Stimulated activated memory B cell treated with anti-CD40 and anti-IgM and Interleukin-4, amounts not matched to agents 10 μg/mL and 1 μg/mL and 100 μg/mL, for 72 hours (primary cell): ENCODE measurements at regions not wholly inside any gene's neighbourhood (a gene's known extent, or its start where the extent isn't known, plus 50 kb on each side); places are given as distances from the start of the nearest gene placed in this dataset.

Experiments used
- ATAC-seq: fragments of 150-1000 bp; cut with Tn5 transposase; 2 replicates; pipeline ENCODE4 v1.10.0; 2021
- H3K27ac Mint-ChIP-seq: one replicate; pipeline ENCODE4 v1.8.0; 2022; ENCODE audit warnings: mild to moderate bottlenecking, mixed read lengths
- H3K27me3 Mint-ChIP-seq: one replicate; pipeline ENCODE4 v1.8.0; 2022; ENCODE audit warnings: mixed read lengths
- H3K36me3 Mint-ChIP-seq: one replicate; pipeline ENCODE4 v1.8.0; 2022; ENCODE audit warnings: mixed read lengths
- H3K4me1 Mint-ChIP-seq: one replicate; pipeline ENCODE4 v1.8.0; 2022; ENCODE audit warnings: mixed read lengths
- H3K4me3 Mint-ChIP-seq: one replicate; pipeline ENCODE4 v1.8.0; 2022; ENCODE audit warnings: mild to moderate bottlenecking, moderate library complexity, mixed read lengths
- H3K9me3 Mint-ChIP-seq: one replicate; pipeline ENCODE4 v1.8.0; 2022; ENCODE audit warnings: mixed read lengths

- ATAC-seq = no peak
- Mint-ChIP-seq H3K36me3 (no peaks in the 10 kb centered on the region), H3K4me1 (no peaks in the 10 kb centered on the region), H3K27me3 (peaks cover 12% of the 10 kb centered on the region), H3K4me3 (no peak overlapping the region), H3K27ac (no peak overlapping the region), H3K9me3 (peaks cover 3% of the 10 kb centered on the region)
These were observed 56.2 kb upstream of the TNPO1 start for GRCh38 chr5:72760259-72760658.

GRCh38 chr5:72752909-72753308 is 63.6 kb upstream of the TNPO1 start:
- Mint-ChIP-seq H3K27me3 (no peaks in the 10 kb centered on the region), H3K4me3 (no peak overlapping the region), H3K27ac (no peak overlapping the region), H3K36me3 (no peaks in the 10 kb centered on the region), H3K9me3 (peaks cover 3% of the 10 kb centered on the region), H3K4me1 (no peaks in the 10 kb centered on the region)
- no peak for ATAC-seq

GRCh38 chr5:72749362-72749997 is 67.0 kb upstream of the TNPO1 start:
- Mint-ChIP-seq H3K36me3 (no peaks in the 10 kb centered on the region), H3K4me3 (no peak overlapping the region)
- no peak for ATAC-seq

GRCh38 chr5:72747826-72748225 is 68.6 kb upstream of the TNPO1 start:
- H3K27me3 Mint-ChIP-seq = peaks cover 21% of the 10 kb centered on the region

More at GRCh38 chr5:72749362-72749997, 67.0 kb upstream of the TNPO1 start:
- Mint-ChIP-seq H3K9me3 (no peaks in the 10 kb centered on the region), H3K27me3 (peaks cover 9% of the 10 kb centered on the region), H3K27ac (no peak overlapping the region), H3K4me1 (no peaks in the 10 kb centered on the region)

GRCh38 chr5:72746736-72747135 is 69.7 kb upstream of the TNPO1 start:
- Mint-ChIP-seq H3K4me3 (no peak overlapping the region), H3K36me3 (no peaks in the 10 kb centered on the region), H3K27ac (no peak overlapping the region), H3K9me3 (no peaks in the 10 kb centered on the region), H3K27me3 (peaks cover 21% of the 10 kb centered on the region), H3K4me1 (no peaks in the 10 kb centered on the region)
- ATAC-seq = no peak

More at GRCh38 chr5:72747826-72748225, 68.6 kb upstream of the TNPO1 start:
- no peaks in the 10 kb centered on the region for H3K36me3 Mint-ChIP-seq
- H3K4me3 Mint-ChIP-seq = no peak overlapping the region
- H3K27ac Mint-ChIP-seq = no peak overlapping the region
- ATAC-seq = no peak
- no peaks in the 10 kb centered on the region for H3K9me3 Mint-ChIP-seq
- H3K4me1 Mint-ChIP-seq = no peaks in the 10 kb centered on the region

GRCh38 chr5:72744136-72744535 is 72.3 kb upstream of the TNPO1 start:
- no peaks in the 10 kb centered on the region for H3K36me3 Mint-ChIP-seq
- H3K4me1 Mint-ChIP-seq = no peaks in the 10 kb centered on the region
- H3K9me3 Mint-ChIP-seq = no peaks in the 10 kb centered on the region
- no peak overlapping the region for H3K27ac Mint-ChIP-seq
- H3K4me3 Mint-ChIP-seq = no peak overlapping the region
- no peak for ATAC-seq
- H3K27me3 Mint-ChIP-seq = peaks cover 21% of the 10 kb centered on the region

- no peak for ATAC-seq
- H3K4me1 Mint-ChIP-seq = no peaks in the 10 kb centered on the region
- no peaks in the 10 kb centered on the region for H3K36me3 Mint-ChIP-seq
- no peaks in the 10 kb centered on the region for H3K9me3 Mint-ChIP-seq
- no peak overlapping the region for H3K4me3 Mint-ChIP-seq
- peaks cover 21% of the 10 kb centered on the region for H3K27me3 Mint-ChIP-seq
- H3K27ac Mint-ChIP-seq = no peak overlapping the region
These were observed 74.7 kb upstream of the TNPO1 start for GRCh38 chr5:72741805-72742204.

- Mint-ChIP-seq H3K9me3 (peaks cover 3% of the 10 kb centered on the region), H3K27ac (no peak overlapping the region), H3K4me3 (no peak overlapping the region), H3K27me3 (peaks cover 10% of the 10 kb centered on the region), H3K4me1 (no peaks in the 10 kb centered on the region), H3K36me3 (no peaks in the 10 kb centered on the region)
- ATAC-seq = no peak
These were observed 82.7 kb upstream of the TNPO1 start for GRCh38 chr5:72733810-72734209.

- no peak overlapping the region for H3K27ac Mint-ChIP-seq
- H3K9me3 Mint-ChIP-seq = no peaks in the 10 kb centered on the region
- no peaks in the 10 kb centered on the region for H3K36me3 Mint-ChIP-seq
- no peak overlapping the region for H3K4me3 Mint-ChIP-seq
- ATAC-seq = no peak
- H3K4me1 Mint-ChIP-seq = no peaks in the 10 kb centered on the region
- H3K27me3 Mint-ChIP-seq = peaks cover 21% of the 10 kb centered on the region
These were observed 92.9 kb upstream of the TNPO1 start for GRCh38 chr5:72723581-72723980.

GRCh38 chr5:72722792-72723452 is 93.5 kb upstream of the TNPO1 start:
- no peak for ATAC-seq
- H3K9me3 Mint-ChIP-seq = no peaks in the 10 kb centered on the region
- no peak overlapping the region for H3K4me3 Mint-ChIP-seq
- no peaks in the 10 kb centered on the region for H3K36me3 Mint-ChIP-seq
- peaks cover 21% of the 10 kb centered on the region for H3K27me3 Mint-ChIP-seq
- H3K4me1 Mint-ChIP-seq = no peaks in the 10 kb centered on the region
- H3K27ac Mint-ChIP-seq = no peak overlapping the region

- H3K4me3 Mint-ChIP-seq = no peak overlapping the region
- H3K27ac Mint-ChIP-seq = no peak overlapping the region
- H3K36me3 Mint-ChIP-seq = no peaks in the 10 kb centered on the region
- no peaks in the 10 kb centered on the region for H3K4me1 Mint-ChIP-seq
- H3K9me3 Mint-ChIP-seq = no peaks in the 10 kb centered on the region
- H3K27me3 Mint-ChIP-seq = peaks cover 21% of the 10 kb centered on the region
- no peak for ATAC-seq
These were observed 94.6 kb upstream of the TNPO1 start for GRCh38 chr5:72721844-72722243.

GRCh38 chr5:72720205-72720604 is 96.3 kb upstream of the TNPO1 start:
- no peak overlapping the region for H3K27ac Mint-ChIP-seq
- ATAC-seq = no peak
- H3K4me3 Mint-ChIP-seq = no peak overlapping the region
- H3K9me3 Mint-ChIP-seq = no peaks in the 10 kb centered on the region
- no peaks in the 10 kb centered on the region for H3K4me1 Mint-ChIP-seq
- H3K36me3 Mint-ChIP-seq = no peaks in the 10 kb centered on the region
- peaks cover 12% of the 10 kb centered on the region for H3K27me3 Mint-ChIP-seq

- Mint-ChIP-seq H3K27ac (no peak overlapping the region), H3K27me3 (peaks cover 39% of the 10 kb centered on the region), H3K4me1 (no peaks in the 10 kb centered on the region), H3K4me3 (no peak overlapping the region), H3K9me3 (no peaks in the 10 kb centered on the region), H3K36me3 (no peaks in the 10 kb centered on the region)
- ATAC-seq = no peak
These were observed 105.1 kb upstream of the TNPO1 start for GRCh38 chr5:72711351-72711750.

- H3K4me1 Mint-ChIP-seq = no peaks in the 10 kb centered on the region
- H3K9me3 Mint-ChIP-seq = no peaks in the 10 kb centered on the region
- no peaks in the 10 kb centered on the region for H3K36me3 Mint-ChIP-seq
- no peak overlapping the region for H3K27ac Mint-ChIP-seq
- ATAC-seq = no peak
- H3K4me3 Mint-ChIP-seq = no peak overlapping the region
- H3K27me3 Mint-ChIP-seq = peaks cover 48% of the 10 kb centered on the region
These were observed 107.1 kb upstream of the TNPO1 start for GRCh38 chr5:72709341-72709740.

- H3K4me1 Mint-ChIP-seq = no peaks in the 10 kb centered on the region
- H3K36me3 Mint-ChIP-seq = no peaks in the 10 kb centered on the region
These were observed 111.3 kb upstream of the TNPO1 start for GRCh38 chr5:72705178-72705577.

GRCh38 chr5:72703876-72704275 is 112.6 kb upstream of the TNPO1 start:
- Mint-ChIP-seq H3K27ac (no peak overlapping the region), H3K36me3 (no peaks in the 10 kb centered on the region), H3K9me3 (peaks cover 2% of the 10 kb centered on the region)

More at GRCh38 chr5:72705178-72705577, 111.3 kb upstream of the TNPO1 start:
- no peak for ATAC-seq
- Mint-ChIP-seq H3K4me3 (no peak overlapping the region), H3K27me3 (peaks cover 34% of the 10 kb centered on the region), H3K27ac (no peak overlapping the region), H3K9me3 (peaks cover 2% of the 10 kb centered on the region)

More at GRCh38 chr5:72703876-72704275, 112.6 kb upstream of the TNPO1 start:
- no peak overlapping the region for H3K4me3 Mint-ChIP-seq
- ATAC-seq = no peak
- no peaks in the 10 kb centered on the region for H3K4me1 Mint-ChIP-seq
- peaks cover 26% of the 10 kb centered on the region for H3K27me3 Mint-ChIP-seq
